ENCODE measurements at regions not wholly inside any gene's neighbourhood (a gene's known extent, or its start where the extent isn't known, plus 50 kb on each side); places are given as distances from the start of the nearest gene placed in this dataset.

- TF ChIP-seq POLR2AphosphoS5 (IDR thresholded peaks at IDR 0.05; ENCODE audit: insufficient read depth, low read depth, low read length) (no peak), CTCF (IDR thresholded peaks at IDR 0.05; ENCODE audit: extremely low read depth in 1 of 2, insufficient read depth in 1 of 2, low read depth in 1 of 2, low read length in 2 of 2) (no peak), POLR2A (IDR thresholded peaks at IDR 0.05; ENCODE audit: low read depth, low read length) (no peak)
These were observed 57.7 kb upstream of the KLF14 start for GRCh38 chr7:130791746-130792145.
